Neutrophil (primary cell): ENCODE measurements at regions not wholly inside any gene's neighbourhood (a gene's known extent, or its start where the extent isn't known, plus 50 kb on each side); places are given as distances from the start of the nearest gene placed in this dataset.

ENCODE experiments used
- H3K27ac ChIP-seq: fragments of 200-600 bp; sonication (generic); 2 replicates; pipeline ENCODE4 v1.5.1; 2016; ENCODE audit warnings: mild to moderate bottlenecking, moderate library complexity
- H3K27me3 ChIP-seq: fragments of 200-600 bp; sonication (generic); 2 replicates; pipeline ENCODE4 v1.6.0; 2016; ENCODE audit warnings: mild to moderate bottlenecking
- H3K36me3 ChIP-seq: fragments of 200-600 bp; sonication (generic); 2 replicates; pipeline ENCODE4 v1.5.1; 2017
- H3K4me1 ChIP-seq, 2 experiments: fragments of 200-600 bp in 1 of 2; sonication (generic) in 1 of 2; 1 replicate in 1 of 2; 2 replicates in 1 of 2; pipeline versions ENCODE4 v1.5.1 to v1.6.1; 2013 to 2016; ENCODE audit warnings: low read depth in 1 of 2, low read length in 1 of 2, mild to moderate bottlenecking in 1 of 2, moderate library complexity in 1 of 2; ENCODE audit not compliant: control insufficient read depth in 1 of 2, insufficient read depth in 1 of 2
- H3K4me3 ChIP-seq, 2 experiments: fragments of 200-600 bp in 1 of 2; sonication (generic) in 1 of 2; 1 replicate in 1 of 2; 2 replicates in 1 of 2; pipeline ENCODE4 v1.5.1; 2013 to 2016; ENCODE audit warnings: low read depth in 1 of 2, low read length in 1 of 2, mild to moderate bottlenecking in 1 of 2, moderate library complexity in 1 of 2
- H3K9me3 ChIP-seq: fragments of 200-600 bp; sonication (generic); 2 replicates; pipeline ENCODE4 v1.5.1; 2016
- CTCF ChIP-seq: fragments of 200-600 bp; sonication (generic); IDR thresholded peaks from 2 replicates; pipeline ENCODE4 v1.5.1; 2016; ENCODE audit warnings: antibody characterized with exemption

DNA sequence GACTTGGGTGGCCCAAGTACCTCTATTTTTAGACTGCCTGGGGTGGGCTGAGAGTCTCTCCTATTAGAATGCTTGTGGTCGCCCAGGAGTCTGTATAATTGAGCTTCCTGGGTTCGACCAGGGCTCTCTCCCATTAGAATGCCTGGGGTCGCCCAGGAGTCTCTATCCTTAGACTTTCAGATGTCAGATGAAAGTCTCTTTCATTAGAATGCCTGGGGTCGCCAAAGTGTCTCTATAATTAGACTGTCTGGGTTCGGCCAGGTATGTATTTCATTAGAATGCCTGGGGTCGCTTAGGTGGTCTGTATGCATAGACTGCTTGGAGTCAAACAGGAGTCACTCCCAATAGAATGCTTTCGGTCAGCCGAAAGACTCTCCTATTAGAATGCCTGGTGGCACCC, 1471.7 kb downstream of the UQCRFS1 start:
- H3K27ac ChIP-seq: no peak overlapping the region
- no peak for TF ChIP-seq CTCF
- no peaks in the 10 kb centered on the region for H3K36me3 ChIP-seq
- H3K4me1 ChIP-seq: no peaks in the 10 kb centered on the region
- H3K27me3 ChIP-seq: no peaks in the 10 kb centered on the region
- H3K9me3 ChIP-seq: peaks cover 5% of the 10 kb centered on the region
- no peak overlapping the region for H3K4me3 ChIP-seq

GRCh38 chr19:27740396-27740795, 1472.6 kb downstream of the UQCRFS1 start:
- Histone ChIP-seq H3K27me3 (no peaks in the 10 kb centered on the region), H3K36me3 (no peaks in the 10 kb centered on the region), H3K4me1 (no peaks in the 10 kb centered on the region), H3K27ac (no peak overlapping the region), H3K9me3 (peaks cover 5% of the 10 kb centered on the region), H3K4me3 (no peak overlapping the region)
- TF ChIP-seq CTCF: no peak

- Histone ChIP-seq H3K4me3 (no peak overlapping the region), H3K9me3 (peaks cover 5% of the 10 kb centered on the region), H3K4me1 (no peaks in the 10 kb centered on the region), H3K36me3 (no peaks in the 10 kb centered on the region), H3K27ac (no peak overlapping the region), H3K27me3 (no peaks in the 10 kb centered on the region)
- TF ChIP-seq CTCF: no peak
Measured at GRCh38 chr19:27738569-27739193, 1474.3 kb downstream of the UQCRFS1 start.

DNA sequence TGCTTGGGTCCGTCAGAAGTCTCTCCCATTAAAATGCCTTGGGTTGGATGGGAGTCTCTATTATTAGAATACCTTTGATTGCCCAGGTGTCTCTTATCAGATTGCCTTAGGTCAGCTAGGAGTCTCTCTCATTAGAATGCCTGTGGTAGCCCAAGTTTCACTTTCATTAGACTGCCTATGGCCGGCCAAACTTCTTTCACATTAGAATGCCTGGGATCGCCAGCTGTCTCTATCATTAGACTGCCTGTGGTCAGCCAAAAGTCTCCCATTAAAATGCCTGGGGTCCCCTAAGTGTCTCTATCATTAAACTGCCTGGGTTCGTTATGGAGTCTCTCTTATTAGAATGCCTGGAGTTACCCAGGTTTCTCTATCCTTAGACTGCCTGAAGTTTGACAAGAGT, 1476.7 kb downstream of the UQCRFS1 start:
- Histone ChIP-seq H3K9me3 (peaks cover 6% of the 10 kb centered on the region), H3K27ac (no peak overlapping the region)

DNA sequence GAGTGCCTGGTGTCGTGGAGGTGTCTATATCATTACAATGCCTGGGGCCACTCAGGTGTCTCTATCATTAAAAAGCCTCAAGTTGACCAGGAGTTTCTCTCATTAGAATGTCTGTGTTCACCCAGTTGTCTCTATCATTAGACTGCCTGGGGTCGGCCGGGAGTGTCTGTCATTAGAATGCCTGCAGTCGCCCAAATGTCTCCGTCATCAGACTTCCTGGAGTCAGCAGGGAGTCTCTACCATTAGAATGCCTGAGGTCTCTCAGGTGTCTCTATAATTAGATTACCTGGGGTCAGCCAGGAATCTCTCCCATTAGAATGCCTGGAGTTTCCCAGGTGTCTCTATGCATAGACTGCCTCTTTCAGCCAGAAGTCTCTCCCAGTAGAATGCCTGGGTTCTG, 1477.6 kb downstream of the UQCRFS1 start:
- Histone ChIP-seq H3K4me1 (no peaks in the 10 kb centered on the region), H3K9me3 (peaks cover 12% of the 10 kb centered on the region), H3K36me3 (no peaks in the 10 kb centered on the region), H3K27me3 (no peaks in the 10 kb centered on the region), H3K27ac (no peak overlapping the region), H3K4me3 (no peak overlapping the region)
- TF ChIP-seq CTCF: no peak

More for the DNA sequence above, 1476.7 kb downstream of the UQCRFS1 start:
- no peak overlapping the region for H3K4me3 ChIP-seq
- H3K36me3 ChIP-seq: no peaks in the 10 kb centered on the region
- H3K27me3 ChIP-seq: no peaks in the 10 kb centered on the region
- H3K4me1 ChIP-seq: no peaks in the 10 kb centered on the region
- TF ChIP-seq CTCF: no peak
